ENCODE measurements at regions not wholly inside any gene's neighbourhood (a gene's known extent, or its start where the extent isn't known, plus 50 kb on each side); places are given as distances from the start of the nearest gene placed in this dataset.

DNA sequence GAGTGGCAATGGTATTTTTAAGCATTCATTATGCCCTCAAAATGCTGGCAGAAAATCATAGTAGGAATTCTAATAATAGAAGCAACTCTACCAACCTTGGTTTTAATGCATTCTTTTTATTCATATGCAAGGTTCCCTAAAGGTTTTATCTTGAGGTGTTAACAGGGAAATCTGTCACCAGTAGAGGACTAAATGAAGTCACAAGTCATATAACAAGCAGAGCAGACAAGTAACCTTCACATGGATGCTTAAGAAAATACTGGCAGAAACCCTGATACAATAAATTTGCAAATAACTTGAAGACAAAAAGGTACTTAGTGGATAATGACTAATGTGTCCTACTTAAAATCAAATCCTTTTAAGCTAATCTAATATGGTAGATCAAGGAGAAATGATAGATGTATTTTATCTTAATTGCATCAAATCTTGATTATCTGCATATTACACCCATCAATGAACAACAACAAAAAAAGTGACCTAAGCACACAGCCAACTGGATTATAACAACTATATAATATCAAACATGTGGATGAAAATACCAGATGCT, 73.3 kb downstream of the RFC3 start:
- DNase-seq: no peak

DNA sequence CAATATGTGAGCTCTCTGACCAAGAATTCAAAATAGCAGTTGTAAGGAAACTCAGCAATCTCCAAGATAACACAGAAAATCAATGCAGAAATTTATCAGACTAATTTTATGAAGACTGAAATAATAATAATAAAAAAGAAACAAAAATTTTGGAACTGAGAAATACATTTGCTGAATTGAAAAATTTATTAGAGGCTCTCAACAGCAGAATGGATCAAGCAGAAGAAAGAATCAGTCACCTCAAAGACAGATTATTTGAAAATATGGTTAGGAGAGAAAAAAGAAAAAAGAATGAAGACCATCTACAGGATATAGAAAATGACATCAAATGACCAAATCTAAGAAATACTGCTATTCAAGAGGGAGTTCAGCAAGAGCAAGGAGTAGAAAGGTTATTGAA, 75.6 kb downstream of the RFC3 start:
- no peak for DNase-seq

DNA sequence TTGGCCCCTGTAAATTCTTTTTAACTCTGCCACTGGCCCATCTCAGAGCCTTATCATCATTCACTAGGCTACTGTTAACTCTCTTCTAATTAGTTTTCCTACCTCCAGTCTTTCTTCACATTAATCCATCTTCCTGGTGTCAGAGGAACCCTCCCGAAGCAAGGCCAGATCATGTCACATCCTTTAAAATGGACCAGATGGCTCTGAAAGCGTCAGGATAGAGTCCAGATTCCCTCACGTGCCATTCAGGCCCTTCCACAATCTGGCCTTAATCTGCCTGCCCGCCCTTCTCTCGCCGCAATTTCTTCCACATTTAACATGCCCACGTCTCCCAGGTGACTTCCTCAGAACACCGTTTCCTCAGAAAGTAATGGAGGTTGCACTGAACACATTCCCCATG, 86.5 kb downstream of the RFC3 start:
- no peak for DNase-seq

DNA sequence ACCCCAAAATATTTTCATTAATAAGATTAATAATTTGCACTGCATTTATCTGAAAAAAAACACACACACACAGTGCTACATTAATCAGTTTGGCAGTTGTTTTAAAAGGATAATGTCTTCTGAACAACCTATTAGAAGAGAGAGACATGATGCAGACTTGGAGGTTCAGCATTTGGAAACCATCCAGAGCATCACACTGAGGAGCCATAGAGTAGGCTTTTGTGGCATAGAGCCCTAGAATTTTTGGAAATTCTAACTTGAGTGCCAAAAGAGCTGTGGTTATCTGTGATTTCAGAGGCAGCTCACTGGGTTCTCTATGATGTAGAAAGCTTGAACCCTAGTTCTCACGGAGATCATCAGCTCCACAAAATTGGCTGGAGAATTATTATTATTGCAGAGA, 90.2 kb downstream of the RFC3 start:
- DNase-seq: no peak

DNA sequence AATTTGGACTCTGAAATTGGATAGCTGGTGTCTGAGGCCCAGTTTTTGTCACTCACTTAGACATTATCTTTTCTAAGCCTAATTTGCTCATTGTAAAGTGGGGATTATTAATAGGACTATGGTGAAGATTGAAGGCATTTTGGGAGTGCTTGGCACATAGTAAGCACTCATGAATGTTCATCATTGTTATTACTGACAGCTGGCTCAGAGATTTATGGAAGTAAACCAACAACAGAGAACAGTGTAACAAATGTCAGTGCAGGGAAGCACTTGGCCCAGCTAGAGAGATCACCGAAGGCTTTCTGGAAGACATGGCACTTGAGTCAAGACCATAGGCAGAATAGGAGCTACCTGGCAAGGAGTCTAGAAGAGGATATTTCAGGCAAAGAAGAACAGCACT, 92.3 kb downstream of the RFC3 start:
- DNase-seq: no peak

DNA sequence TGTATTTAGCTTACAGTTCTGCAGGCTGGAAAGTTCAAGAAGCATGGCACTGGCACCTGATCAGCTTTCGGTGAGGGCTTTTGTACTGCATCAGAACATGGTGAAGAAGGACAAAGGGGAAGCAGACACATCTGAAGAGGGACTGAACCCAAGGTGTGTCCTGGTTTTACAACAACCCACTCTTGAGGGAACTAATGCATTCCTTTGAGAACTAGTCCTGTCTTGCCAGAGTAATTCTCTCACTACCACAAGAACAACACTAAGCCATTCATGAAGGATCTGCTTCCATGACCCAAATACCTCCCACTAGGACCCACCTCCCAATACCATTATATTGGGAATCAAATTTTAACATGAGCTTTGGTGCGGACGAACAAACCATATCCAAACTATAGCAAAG, 93.6 kb downstream of the RFC3 start:
- DNase-seq: no peak

DNA sequence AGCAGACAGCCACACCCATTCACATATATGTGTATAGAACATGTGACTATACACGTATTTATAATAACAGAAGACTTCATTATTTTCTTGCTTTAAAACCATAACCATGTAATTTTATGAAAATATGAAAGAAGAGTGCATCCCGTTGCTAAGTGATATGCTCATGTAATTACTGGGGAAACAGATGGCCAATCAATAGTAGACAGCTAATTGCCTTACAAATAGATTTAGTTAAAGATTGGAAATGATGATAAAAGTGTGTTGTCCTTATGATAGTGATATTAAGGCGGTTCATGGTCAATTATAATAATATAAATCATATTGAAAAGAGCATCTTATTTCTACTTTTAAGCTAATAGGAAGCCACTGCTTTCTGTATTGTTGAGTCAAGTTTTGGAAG, 95.9 kb downstream of the RFC3 start:
- DNase-seq: no peak

DNA sequence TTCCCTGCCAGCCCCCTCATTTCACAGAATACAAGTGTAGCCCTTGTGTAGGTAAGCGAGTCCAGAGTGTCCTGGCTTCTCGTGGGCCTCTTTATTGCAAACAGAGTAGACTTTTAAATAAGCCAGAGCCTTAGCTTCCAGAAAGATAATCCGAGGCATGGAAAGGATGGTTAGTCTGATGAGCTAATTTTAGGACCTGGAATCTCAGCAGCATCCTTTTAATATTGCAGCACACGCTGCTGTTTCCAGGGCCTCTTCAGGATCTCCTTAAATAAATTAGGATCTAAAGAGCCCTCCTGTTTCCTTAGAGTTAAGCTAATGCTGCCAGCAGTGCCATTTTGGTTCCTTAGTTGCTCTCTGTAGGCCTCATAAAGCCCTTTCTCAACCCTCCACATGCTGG, 99.2 kb downstream of the RFC3 start:
- DNase-seq: no peak

DNA sequence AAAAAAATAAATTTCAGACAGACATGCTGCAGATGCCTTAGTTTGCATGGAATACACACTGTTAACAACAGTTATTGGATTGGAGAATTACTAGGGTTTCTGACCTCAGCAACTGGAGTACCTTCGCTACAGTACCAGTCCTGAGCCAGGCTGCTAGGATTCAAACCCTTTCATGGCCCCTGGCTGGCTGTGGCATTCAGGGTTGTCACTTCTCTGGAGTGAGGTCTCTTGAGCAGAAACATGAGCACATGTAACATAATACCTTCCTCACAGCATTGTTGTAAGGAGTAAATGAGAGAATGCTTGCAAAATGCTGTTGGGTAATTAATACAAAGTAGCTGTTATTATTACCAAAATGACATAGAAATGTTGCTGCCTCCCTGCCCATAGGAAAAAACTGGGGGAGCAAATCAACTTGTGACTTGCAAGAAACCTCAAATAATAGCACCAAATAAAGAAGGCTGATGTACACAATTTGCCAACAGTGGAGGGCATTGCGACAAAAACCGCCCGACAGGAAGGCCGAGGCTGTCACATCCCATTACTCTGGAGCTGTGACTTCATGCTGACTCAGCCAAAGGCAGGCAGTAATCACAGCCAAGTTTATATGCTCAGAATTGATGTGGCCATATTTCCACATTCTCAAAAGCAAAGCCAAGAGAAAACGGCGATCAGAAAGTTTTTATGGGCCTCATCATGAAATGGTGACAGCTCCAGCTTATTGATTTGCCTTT, 100.4 kb downstream of the RFC3 start:
- DNase-seq: no peak

DNA sequence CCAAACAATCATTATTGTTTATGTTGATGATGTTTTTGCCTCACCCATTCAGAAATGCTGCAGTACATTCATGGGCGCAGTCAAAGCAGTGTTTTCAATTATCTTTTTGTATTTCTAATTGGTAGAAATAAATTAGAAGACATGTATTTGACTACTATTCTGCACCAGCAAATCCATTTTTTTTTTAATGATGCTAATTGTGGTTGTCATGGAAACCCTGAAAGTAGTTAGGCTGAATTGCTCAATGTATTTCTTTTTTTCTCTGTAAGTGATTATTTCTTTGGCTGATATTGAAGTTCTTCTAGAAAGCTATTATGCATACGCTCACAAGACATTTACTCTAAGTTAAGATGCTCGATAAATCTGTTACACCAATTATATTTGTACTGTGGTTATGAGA, 101.2 kb downstream of the RFC3 start:
- DNase-seq: no peak

DNA sequence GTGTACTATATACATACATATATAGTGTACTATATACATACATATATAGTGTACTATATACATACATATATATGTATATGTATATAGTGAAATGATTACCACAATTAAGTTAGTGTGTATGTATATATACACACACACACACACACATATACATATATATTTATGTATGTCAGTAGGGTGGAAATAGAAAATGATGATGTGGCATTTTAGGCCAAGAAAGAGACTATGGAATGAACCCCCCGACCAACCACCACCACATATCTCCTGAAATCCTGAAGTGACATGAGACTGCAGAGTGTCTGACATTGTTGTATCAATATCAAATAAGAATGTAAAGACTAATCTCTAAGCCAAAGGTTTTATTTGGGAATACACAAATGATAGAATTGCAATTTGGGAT, 107.6 kb downstream of the RFC3 start:
- no peak for DNase-seq

DNA sequence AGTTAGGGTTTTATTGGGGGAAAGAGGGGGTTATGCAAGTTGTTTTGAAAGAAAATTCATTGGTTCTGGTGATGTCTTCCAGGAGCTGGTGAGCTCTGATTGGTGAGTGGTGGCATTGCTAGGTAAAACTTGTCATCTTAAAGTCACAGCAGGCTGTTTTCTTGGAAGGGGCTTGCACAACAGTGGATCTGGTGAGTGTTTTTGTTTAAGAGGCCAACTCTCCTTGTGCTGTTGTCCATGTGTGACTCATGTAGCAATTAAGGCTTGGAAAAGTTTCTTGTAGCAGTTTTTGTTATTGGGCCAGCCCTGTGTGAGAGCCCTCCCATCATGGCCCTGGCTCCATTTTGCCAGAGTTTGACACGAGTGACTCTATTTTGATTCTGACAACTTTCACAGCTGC, 109.4 kb downstream of the RFC3 start:
- DNase-seq: no peak

DNA sequence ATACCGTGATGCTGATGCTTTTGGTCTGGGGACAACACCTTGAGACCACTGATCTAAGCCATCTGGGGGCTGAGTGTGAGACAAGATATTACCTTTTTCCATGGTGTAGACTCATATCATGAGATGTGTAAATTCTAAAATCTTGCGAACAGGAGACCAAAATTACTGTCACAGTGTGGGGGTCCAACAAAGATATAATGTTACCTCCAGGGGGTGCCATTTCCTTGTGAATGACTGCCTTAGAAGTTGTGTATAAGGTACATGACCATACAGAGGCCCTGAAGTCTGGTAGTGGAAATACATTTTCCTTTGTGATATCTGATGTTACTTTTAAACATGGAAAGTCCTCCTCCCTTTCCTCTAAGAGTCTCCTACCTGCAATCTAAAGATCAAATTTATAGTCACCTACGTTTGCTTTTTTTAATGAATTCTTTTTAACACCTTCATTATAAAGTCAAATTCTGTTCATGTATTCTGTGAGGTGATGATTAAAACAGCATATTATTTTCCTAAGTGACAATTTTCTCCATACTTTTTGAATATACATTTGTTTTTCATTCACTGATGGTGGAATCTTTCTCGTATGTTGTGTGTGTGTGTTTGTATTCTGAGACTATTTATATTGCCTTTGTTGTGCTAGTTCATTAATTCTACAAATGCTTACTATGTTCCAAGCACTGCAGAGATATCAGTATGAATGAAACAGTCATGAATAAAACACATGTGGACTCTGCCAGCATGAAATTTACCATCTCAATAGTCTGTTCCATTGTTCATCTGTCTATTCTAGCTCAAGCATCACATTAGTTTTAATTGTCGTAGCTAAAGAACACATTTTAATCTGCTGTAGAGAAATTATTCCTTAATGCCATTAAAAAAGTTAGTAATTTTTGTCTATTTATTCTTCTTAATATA, 113.7 kb downstream of the RFC3 start:
- no peak for DNase-seq

DNA sequence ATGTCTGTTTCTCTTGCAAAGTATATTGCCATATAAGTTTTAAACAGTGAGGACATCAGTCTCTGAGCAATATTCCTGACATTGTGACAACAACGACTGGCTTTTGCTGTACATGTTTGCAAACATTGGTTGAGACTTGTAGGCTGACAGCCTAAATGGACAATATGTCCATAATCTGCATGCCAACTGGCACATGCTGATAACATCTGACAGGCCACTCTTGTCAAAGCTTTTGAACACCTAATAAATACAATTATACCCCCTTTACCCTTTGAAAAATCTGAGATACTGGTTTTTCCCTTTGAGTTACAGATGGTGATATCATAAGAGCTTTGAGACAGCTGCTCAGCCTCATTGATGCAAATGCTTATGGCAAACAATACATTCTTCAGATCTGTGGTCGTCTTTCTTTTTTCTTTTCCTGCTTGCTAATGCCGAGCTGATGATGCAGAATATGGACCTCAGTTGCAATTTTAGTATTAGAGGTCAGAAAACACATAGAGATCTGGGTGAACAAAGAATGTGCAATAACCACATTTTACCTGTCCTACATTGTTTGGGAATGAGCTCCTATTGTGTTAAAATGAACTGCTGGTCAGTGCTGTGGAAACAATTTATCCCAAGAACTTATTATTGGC, 114.9 kb downstream of the RFC3 start:
- DNase-seq: no peak

DNA sequence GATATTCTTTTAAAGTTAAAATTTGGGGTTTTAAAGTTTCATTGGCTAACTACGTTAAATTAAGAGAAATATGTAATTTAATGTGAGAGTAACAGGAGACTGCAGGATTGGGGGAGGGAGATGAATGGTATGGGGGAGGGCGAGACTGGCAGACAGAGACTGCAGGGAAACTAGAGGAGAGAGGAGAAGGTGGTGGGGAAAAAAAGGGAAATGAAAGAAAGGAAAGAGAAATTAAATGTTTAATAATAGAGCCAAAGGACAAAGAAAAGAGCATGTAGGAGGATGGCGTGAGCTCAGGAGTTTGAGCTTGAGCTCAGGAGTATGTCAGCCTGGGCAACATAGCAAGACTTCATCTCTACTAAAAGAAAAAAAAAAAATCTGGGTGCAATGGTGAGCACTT, 115.9 kb downstream of the RFC3 start:
- DNase-seq: no peak

DNA sequence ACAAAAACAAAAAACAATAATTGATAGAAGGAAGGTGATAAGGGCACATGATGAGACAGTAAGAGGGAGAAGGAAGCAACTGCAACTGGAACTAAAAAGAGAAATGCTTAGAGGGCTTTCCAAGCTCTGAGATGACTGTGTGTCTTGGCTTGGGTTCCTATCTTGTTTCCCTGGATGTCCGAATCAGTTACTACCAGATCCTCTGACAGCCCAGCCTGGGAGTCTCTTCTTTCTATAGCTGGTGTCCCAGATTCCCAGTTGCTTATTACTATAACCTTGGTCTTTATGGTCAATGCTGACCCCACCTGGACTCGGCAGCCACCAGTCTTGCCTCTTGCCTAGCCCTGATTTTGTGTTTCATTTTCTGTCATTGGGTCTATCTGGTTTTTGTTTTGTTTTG, 116.4 kb downstream of the RFC3 start:
- DNase-seq: no peak

DNA sequence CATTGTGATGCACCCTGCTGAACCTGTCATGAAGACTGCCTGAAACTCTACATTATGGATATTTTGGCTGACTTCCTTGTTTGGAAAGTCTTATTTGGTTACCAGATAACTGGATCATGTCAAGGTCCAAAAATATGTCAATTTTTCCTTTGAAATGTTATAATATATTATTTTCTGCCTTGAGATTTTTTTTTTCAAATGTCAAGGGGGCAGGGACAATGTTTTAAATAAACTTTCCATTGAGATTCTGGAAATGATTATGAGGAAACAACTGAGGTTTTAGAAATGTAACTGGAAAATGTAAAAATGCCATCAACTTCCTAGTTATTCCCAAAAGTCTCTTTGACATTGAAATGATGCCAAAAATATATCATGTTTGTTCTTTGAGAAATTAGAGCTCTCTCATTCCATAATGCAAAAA, 117.0 kb downstream of the RFC3 start:
- no peak for DNase-seq

DNA sequence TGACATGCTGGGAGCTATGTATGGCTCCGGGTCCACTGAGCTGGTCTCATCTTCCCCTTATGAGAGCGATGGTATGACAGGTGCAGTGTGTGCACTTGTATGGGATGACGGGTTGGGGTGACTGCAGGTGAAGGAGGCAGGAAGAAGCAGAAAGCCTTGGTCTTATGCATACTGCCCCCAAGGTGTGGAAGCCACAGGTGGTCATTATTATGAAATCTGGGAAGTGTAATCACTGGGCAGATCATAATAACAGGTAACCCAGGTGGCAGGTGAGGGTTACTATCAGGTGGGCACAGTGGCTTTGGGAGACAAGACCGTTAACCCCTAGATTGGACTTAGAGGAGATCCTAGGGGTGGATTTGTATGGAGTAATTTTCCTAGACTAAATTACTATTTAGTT, 118.0 kb downstream of the RFC3 start:
- DNase-seq: no peak

DNA sequence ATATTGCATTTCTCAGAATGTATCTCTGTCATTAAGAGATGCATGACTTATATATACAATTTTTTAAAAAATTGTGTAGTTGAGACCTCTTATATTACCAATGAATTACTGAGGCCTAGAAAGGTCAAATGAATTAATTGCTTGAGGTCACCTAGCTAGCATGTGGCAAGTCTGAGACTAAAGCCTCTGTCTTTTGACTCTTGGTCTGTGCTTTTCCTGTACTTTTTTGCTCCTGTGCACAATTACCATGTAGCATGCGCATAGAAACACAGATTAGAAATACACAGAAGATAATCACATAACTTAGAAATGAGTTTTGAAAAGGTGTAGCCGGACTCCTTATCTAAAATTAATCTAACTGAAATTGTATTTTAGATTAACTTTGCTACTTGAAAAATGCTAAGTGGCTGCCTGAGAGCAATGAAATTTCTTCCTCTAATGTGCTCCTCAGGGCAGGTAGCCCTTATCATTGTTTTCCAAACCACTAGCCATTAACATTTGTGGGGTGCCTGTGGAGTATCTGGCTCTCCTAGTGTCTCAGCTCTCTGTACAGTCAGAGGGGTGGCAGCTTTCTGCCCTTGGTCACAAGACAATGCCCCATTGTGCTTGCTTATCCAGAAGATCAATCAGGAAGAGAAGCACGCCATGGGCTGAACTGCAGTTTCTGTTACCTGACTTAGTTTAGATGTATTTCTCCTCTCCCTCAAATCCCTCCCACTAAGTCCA, 119.6 kb downstream of the RFC3 start:
- no peak for DNase-seq

DNA sequence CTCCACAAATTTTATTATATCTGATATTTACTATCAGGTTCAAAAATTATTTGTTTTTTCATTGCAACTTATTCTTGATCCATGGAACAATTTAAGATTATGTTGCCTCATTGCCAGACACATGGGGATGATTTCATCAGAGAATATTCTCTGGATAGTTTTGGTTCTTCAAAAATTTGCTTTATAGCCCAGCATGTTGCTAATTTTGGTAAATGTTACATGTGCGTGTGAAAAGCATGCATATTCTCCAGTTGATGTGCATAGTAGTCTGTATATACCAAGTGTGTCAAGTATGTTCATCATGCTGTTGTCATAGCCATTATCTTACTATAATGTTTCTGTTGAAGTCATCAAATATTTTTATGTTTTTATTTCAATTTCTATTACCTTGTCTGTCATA, 122.3 kb downstream of the RFC3 start:
- no peak for DNase-seq

DNA sequence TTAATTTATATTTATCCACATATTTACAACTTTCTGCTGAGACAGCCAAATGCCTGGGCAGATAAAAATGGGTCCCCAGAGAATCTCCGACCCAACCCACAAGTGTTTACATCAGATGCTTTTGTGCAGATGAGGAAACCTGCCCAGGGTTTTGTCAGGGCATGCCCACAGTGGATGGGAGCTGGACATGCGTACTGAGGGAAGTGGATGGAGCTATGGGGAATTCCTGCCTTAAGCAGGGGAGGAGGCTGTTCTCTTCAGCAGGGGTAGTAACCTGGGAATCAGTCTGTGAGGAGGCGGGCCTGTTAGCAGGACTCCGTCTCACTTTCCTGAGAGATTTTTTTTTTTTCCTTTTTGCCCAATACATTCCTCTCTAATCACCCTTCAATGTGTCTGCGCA, 122.9 kb downstream of the RFC3 start:
- DNase-seq: no peak

DNA sequence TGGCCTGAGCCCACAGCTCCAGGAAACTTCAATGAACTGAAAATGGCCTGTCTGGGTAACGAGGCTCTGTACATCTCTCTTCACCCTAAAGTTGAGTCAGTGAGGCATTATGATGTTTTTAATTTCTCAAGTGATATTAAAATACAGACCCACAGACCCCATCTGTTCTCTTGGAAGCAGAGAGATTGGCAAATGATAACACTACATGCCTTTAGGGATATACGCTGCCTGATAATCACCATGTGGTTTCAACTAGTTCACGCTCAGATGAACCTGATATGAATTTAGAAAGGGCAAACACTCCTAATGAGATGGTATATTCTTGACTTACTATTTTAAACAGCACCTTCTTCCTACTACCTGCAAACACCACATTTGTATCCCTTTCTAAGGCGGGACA, 127.5 kb downstream of the RFC3 start:
- DNase-seq: no peak

DNA sequence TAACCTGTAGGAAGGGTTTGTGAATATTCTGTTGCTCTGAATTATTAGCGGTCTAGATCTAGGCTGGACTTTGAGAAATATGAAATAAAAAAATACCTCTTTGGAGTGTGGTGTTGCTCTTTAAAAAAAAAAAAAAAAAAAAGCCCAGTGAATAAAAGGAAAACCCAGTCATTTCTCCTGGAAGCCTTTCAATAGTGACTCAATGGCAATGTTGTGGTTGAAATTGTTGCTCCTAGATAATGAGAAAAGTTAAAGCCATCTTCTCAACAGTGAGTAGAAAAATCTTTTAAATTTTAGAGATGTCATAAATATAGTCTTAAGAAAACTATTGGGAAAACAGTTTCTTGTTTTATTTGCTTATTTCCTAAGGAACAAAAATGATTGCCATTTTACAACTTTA, 135.3 kb downstream of the RFC3 start:
- DNase-seq: no peak

All from stimulated activated CD4-positive, alpha-beta T cell treated with anti-CD3 and anti-CD28 coated beads, Interleukin-15, amount 100 ng/mL, for 24 hours (primary cell).